HT1080 (cell line): ENCODE measurements at regions not wholly inside any gene's neighbourhood (a gene's known extent, or its start where the extent isn't known, plus 50 kb on each side); places are given as distances from the start of the nearest gene placed in this dataset.
A peak's percentile ranks its signal among the peaks of the same experiment; 100 is the strongest.

ENCODE experiments used
- DNase-seq: peaks from one replicate; pipeline ENCODE4 v3.0.0-alpha.2; 2015; ENCODE audit warnings: low read depth

GRCh38 chr13:74966814-74967424, 515.0 kb downstream of the TBC1D4 start:
- peak; percentile 47 for DNase-seq

- DNase-seq, result no peak
Observed at GRCh38 chr13:74966275-74966674, 515.7 kb downstream of the TBC1D4 start.

- no peak for DNase-seq
Observed at GRCh38 chr13:74945637-74946036, 536.3 kb downstream of the TBC1D4 start.

- DNase-seq, result no peak
Observed at GRCh38 chr13:74931698-74932433, 550.1 kb downstream of the TBC1D4 start.

GRCh38 chr13:74930402-74931165, 551.4 kb downstream of the TBC1D4 start:
- DNase-seq, result peak; percentile 76

GRCh38 chr13:74929436-74929835, 552.5 kb downstream of the TBC1D4 start:
- DNase-seq, result no peak

- DNase-seq, result no peak
Observed at GRCh38 chr13:74927823-74928222, 554.1 kb downstream of the TBC1D4 start.

GRCh38 chr13:74922963-74923362, 559.0 kb downstream of the TBC1D4 start:
- DNase-seq, result no peak

- no peak for DNase-seq
Observed at GRCh38 chr13:74921326-74921725, 560.6 kb downstream of the TBC1D4 start.

- no peak for DNase-seq
Observed at GRCh38 chr13:74920920-74921319, 561.0 kb downstream of the TBC1D4 start.

- DNase-seq, result no peak
Observed at GRCh38 chr13:74920361-74920760, 561.6 kb downstream of the TBC1D4 start.

GRCh38 chr13:74919914-74920313, 562.1 kb downstream of the TBC1D4 start:
- DNase-seq, result no peak

GRCh38 chr13:74912898-74913297, 569.1 kb downstream of the TBC1D4 start:
- no peak for DNase-seq

- no peak for DNase-seq
Observed at GRCh38 chr13:74910415-74910814, 571.6 kb downstream of the TBC1D4 start.

- DNase-seq, result peak; percentile 11
Observed at GRCh38 chr13:74907788-74908187, 574.2 kb downstream of the TBC1D4 start.

- DNase-seq, result no peak
Observed at GRCh38 chr13:74904556-74904955, 577.4 kb downstream of the TBC1D4 start.

- DNase-seq, result no peak
Observed at GRCh38 chr13:74895042-74895796, 586.8 kb downstream of the TBC1D4 start.

GRCh38 chr13:74892096-74892495, 589.9 kb downstream of the TBC1D4 start:
- DNase-seq, result no peak

GRCh38 chr13:74891610-74892009, 590.4 kb downstream of the TBC1D4 start:
- DNase-seq, result peak; percentile 75

GRCh38 chr13:74889321-74889720, 592.6 kb downstream of the TBC1D4 start:
- DNase-seq, result no peak

- no peak for DNase-seq
Observed at GRCh38 chr13:74886502-74886901, 595.5 kb downstream of the TBC1D4 start.

- no peak for DNase-seq
Observed at GRCh38 chr13:74883834-74884233, 598.1 kb downstream of the TBC1D4 start.
